Ishikawa (cell line): ENCODE measurements at regions not wholly inside any gene's neighbourhood (a gene's known extent, or its start where the extent isn't known, plus 50 kb on each side); places are given as distances from the start of the nearest gene placed in this dataset.

Experiments used
- CEBPB ChIP-seq: IDR thresholded peaks from 2 replicates; pipeline ENCODE4 v1.6.1; 2012
- CREB1 ChIP-seq: IDR thresholded peaks from 2 replicates; pipeline ENCODE4 v1.6.1; 2012; ENCODE audit warnings: low read depth
- EGR1 ChIP-seq: IDR thresholded peaks from 2 replicates; pipeline ENCODE4 v1.6.1; 2012
- EP300 ChIP-seq: IDR thresholded peaks from 2 replicates; pipeline ENCODE4 v1.6.1; 2012; ENCODE audit warnings: borderline replicate concordance
- FOXM1 ChIP-seq: IDR thresholded peaks from 2 replicates; pipeline ENCODE4 v1.6.1; 2012; ENCODE audit warnings: low read depth, borderline replicate concordance
- NFIC ChIP-seq: IDR thresholded peaks from 2 replicates; pipeline ENCODE4 v1.6.1; 2012
- RAD21 ChIP-seq: IDR thresholded peaks from 2 replicates; pipeline ENCODE4 v1.6.1; 2012; ENCODE audit warnings: low read depth
- TAF1 ChIP-seq: IDR thresholded peaks from 2 replicates; pipeline ENCODE4 v1.6.1; 2012; ENCODE audit warnings: low read depth, mild to moderate bottlenecking
- TCF12 ChIP-seq: IDR thresholded peaks from 2 replicates; pipeline ENCODE4 v1.6.1; 2012; ENCODE audit warnings: low read depth
- TEAD4 ChIP-seq: IDR thresholded peaks from 2 replicates; pipeline ENCODE4 v1.6.1; 2012
- YY1 ChIP-seq: IDR thresholded peaks from 2 replicates; pipeline ENCODE4 v1.6.1; 2012; ENCODE audit warnings: low read depth
- ZBTB7A ChIP-seq: IDR thresholded peaks from 2 replicates; pipeline ENCODE4 v1.6.1; 2012; ENCODE audit warnings: low read depth
- TF ChIP-seq, protein P1 (sequence below): IDR thresholded peaks from 2 replicates; pipeline ENCODE4 v1.6.1; 2012; ENCODE audit warnings: low read depth, mild to moderate bottlenecking
- TF ChIP-seq, protein P2 (sequence below): IDR thresholded peaks from 2 replicates; pipeline ENCODE4 v1.6.1; 2012
- TF ChIP-seq, protein P3 (sequence below): IDR thresholded peaks from 2 replicates; pipeline ENCODE4 v1.6.1; 2012

DNA sequence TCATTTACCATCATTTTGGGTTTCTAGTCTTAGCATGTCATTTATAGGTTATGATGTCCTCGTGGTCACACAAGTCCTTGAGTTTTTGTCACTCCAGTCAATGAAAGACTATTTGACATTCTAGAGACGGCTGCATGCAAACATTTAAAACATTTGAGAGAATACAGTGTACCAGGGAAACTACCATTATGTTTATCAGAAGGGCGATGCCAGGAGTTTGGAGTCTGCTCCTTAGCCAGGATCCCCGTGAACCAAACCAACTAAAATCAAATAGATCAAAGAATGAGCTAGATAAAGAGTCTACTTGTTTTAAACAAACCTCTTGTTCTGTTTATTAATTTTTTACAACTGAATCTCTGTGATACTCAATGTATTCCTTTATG lies 122.6 kb downstream of the OLIG3 start:
- TF ChIP-seq TAF1 = no peak
- TF ChIP-seq, protein P1, sequence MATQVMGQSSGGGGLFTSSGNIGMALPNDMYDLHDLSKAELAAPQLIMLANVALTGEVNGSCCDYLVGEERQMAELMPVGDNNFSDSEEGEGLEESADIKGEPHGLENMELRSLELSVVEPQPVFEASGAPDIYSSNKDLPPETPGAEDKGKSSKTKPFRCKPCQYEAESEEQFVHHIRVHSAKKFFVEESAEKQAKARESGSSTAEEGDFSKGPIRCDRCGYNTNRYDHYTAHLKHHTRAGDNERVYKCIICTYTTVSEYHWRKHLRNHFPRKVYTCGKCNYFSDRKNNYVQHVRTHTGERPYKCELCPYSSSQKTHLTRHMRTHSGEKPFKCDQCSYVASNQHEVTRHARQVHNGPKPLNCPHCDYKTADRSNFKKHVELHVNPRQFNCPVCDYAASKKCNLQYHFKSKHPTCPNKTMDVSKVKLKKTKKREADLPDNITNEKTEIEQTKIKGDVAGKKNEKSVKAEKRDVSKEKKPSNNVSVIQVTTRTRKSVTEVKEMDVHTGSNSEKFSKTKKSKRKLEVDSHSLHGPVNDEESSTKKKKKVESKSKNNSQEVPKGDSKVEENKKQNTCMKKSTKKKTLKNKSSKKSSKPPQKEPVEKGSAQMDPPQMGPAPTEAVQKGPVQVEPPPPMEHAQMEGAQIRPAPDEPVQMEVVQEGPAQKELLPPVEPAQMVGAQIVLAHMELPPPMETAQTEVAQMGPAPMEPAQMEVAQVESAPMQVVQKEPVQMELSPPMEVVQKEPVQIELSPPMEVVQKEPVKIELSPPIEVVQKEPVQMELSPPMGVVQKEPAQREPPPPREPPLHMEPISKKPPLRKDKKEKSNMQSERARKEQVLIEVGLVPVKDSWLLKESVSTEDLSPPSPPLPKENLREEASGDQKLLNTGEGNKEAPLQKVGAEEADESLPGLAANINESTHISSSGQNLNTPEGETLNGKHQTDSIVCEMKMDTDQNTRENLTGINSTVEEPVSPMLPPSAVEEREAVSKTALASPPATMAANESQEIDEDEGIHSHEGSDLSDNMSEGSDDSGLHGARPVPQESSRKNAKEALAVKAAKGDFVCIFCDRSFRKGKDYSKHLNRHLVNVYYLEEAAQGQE = no peak
- TF ChIP-seq, protein P2, sequence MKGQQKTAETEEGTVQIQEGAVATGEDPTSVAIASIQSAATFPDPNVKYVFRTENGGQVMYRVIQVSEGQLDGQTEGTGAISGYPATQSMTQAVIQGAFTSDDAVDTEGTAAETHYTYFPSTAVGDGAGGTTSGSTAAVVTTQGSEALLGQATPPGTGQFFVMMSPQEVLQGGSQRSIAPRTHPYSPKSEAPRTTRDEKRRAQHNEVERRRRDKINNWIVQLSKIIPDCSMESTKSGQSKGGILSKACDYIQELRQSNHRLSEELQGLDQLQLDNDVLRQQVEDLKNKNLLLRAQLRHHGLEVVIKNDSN = no peak
- TF ChIP-seq CREB1 = no peak
- TF ChIP-seq, protein P3, sequence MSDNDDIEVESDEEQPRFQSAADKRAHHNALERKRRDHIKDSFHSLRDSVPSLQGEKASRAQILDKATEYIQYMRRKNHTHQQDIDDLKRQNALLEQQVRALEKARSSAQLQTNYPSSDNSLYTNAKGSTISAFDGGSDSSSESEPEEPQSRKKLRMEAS = no peak
- no peak for TF ChIP-seq TCF12
- no peak for TF ChIP-seq NFIC
- TF ChIP-seq EP300 = no peak
- TF ChIP-seq TEAD4 = no peak
- no peak for TF ChIP-seq EGR1
- no peak for TF ChIP-seq RAD21
- TF ChIP-seq CEBPB = no peak

DNA sequence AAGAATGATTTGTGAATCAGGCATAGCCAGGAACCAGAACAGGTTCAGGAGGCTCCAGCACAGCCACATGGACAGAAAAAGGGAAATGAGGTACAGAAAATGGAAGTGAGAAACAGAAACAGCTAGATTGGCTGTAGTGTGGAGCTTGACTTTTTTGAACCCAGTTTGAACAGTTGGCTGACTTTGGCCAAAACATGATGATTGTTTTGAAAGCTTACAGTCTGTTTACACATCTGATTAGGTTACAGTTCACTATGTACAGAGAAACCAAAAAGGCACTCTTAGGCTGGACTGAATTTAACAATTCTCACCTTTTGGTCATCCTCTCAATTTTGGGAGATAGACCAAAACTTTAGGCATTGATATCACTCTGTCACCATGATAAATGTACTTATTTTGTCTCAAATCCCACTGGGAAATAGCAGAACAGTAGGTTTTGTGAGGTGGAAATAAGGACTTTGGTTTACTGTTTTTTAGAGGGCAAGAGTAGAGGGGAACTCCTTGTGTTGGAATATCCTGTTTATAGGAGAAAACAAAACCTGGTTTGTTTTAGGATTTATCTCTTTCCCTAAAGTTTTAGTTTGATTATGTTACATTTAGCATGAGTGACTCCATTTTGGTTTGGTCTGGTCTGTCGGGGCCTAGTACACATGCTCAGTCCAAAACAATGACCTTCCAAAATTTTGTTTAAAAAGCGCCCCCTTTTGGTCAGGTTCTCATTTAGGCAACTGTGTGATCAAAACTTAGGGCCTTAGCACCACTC lies 123.1 kb downstream of the OLIG3 start:
- TF ChIP-seq, protein P3 = no peak
- TF ChIP-seq, protein P2 = no peak
- TF ChIP-seq CEBPB = no peak

DNA sequence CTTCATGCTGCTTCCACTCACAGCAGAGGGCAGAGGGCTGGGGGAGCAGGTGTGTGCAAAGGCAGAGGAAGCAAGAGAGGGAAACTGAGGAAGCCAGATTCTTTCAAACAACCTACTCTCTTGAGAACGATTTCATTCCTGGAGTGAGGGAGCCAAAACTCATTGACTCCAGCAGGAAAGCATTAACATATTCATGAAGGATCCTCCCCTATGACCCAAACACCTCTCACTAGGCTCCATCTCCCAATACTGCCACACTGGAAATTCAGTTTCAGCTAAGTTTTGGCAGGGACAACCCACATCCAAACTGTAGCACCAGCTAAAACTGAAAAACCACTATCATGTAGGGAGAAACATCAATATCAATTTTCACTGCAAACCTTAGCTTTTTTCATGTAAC lies 125.1 kb downstream of the OLIG3 start:
- TF ChIP-seq CREB1 (no peak), FOXM1 (no peak), EP300 (no peak), TAF1 (no peak), RAD21 (no peak), TCF12 (no peak), ZBTB7A (no peak), EGR1 (no peak), CEBPB (no peak), TEAD4 (no peak), NFIC (no peak), YY1 (no peak)
- TF ChIP-seq, protein P1 = no peak
- TF ChIP-seq, protein P2 = no peak
- TF ChIP-seq, protein P3 = no peak

DNA sequence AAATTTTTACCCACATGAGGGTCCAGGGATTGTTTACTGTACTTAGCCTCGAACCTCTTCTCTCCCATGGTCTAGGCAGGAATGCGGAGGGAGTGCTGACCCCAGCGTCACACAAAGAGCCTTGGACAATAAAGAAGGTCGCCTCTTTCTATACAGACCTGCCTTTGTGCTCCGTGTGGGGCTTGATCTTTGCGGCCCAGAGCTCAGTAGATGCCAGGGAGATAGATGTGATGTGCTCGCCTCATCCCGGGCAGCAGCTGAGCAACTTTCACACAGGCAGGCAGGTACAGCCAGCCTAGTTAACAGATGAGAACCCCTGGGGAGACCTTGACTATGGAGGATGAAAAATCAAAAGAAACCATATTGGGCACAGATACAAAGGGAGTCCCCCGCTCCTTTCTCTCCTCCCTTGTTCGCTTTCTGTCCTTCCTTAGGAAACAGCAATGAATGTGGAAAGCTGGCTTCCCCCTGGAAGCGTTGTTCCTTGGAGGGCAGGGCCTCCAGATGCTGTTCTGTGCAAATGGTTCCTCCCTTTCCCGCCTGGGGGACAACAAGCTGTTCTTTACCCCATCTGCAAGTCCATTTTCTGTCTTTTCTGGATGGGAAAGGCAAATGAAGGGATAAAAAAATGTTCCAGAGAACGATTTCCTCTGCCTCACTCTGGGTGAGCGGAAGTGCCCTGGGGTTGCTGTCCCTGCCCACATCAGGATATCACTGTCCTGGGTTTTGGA lies 128.3 kb downstream of the OLIG3 start:
- TF ChIP-seq FOXM1 = no peak
- no peak for TF ChIP-seq CREB1
- TF ChIP-seq ZBTB7A = no peak
- no peak for TF ChIP-seq TEAD4
- no peak for TF ChIP-seq EGR1
- TF ChIP-seq YY1 = no peak
- TF ChIP-seq NFIC = no peak
- no peak for TF ChIP-seq CEBPB

DNA sequence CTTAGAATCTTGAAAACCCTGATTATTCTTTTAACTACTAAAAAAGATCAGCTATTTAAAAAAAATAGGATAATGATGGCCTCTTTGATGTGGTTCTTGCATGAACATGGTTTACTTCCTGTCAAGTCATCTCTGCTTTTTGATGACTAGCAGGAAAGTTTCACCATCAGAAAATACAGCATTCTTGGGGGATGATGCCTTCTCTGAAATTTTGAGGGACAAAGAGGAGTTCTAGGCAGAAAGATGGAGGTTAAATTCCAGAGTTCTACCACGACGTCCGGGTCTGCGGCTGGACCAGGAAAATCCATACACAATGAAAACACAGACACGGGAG lies 130.4 kb downstream of the OLIG3 start:
- no peak for TF ChIP-seq EGR1
- TF ChIP-seq FOXM1 = no peak
- TF ChIP-seq, protein P3 = no peak
- TF ChIP-seq TCF12 = no peak
- TF ChIP-seq RAD21 = no peak
- TF ChIP-seq EP300 = no peak
- no peak for TF ChIP-seq TEAD4
- TF ChIP-seq CREB1 = no peak
- no peak for TF ChIP-seq ZBTB7A
- TF ChIP-seq, protein P1 = no peak
- TF ChIP-seq, protein P2 = no peak
- TF ChIP-seq YY1 = no peak
